NCI-H1436 (cell line): ENCODE measurements at regions not wholly inside any gene's neighbourhood (a gene's known extent, or its start where the extent isn't known, plus 50 kb on each side); places are given as distances from the start of the nearest gene placed in this dataset.
"Not testable (repeated sequence)": the region's sequence is repeated elsewhere in the genome, so short reads cannot be mapped to it uniquely, and the experiment has no call there.

Experiments
- DNase-seq: peaks from one replicate; lab custom pipeline; 2025; lab: John Stamatoyannopoulos, UW

- no peak for DNase-seq
These were observed 258.4 kb upstream of the CACNA2D1 start for GRCh38 chr7:82701949-82702348.

GRCh38 chr7:82700741-82701140 is 257.2 kb upstream of the CACNA2D1 start:
- peak; percentile 5 for DNase-seq

GRCh38 chr7:82699773-82700186 is 256.2 kb upstream of the CACNA2D1 start:
- no peak for DNase-seq

GRCh38 chr7:82697897-82698296 is 254.3 kb upstream of the CACNA2D1 start:
- DNase-seq = no peak

- DNase-seq = no peak
These were observed 253.1 kb upstream of the CACNA2D1 start for GRCh38 chr7:82696631-82697030.

- no peak for DNase-seq
These were observed 250.4 kb upstream of the CACNA2D1 start for GRCh38 chr7:82694022-82694421.

GRCh38 chr7:82690929-82691328 is 247.4 kb upstream of the CACNA2D1 start:
- no peak for DNase-seq

GRCh38 chr7:82685214-82685613 is 241.6 kb upstream of the CACNA2D1 start:
- DNase-seq = no peak

GRCh38 chr7:82678716-82679115 is 235.1 kb upstream of the CACNA2D1 start:
- no peak for DNase-seq

GRCh38 chr7:82678259-82678658 is 234.7 kb upstream of the CACNA2D1 start:
- DNase-seq = no peak

- no peak for DNase-seq
These were observed 233.9 kb upstream of the CACNA2D1 start for GRCh38 chr7:82677493-82677892.

GRCh38 chr7:82676777-82677463 is 233.3 kb upstream of the CACNA2D1 start:
- peak; percentile 34 for DNase-seq

- no peak for DNase-seq
These were observed 231.8 kb upstream of the CACNA2D1 start for GRCh38 chr7:82675396-82675795.

- no peak for DNase-seq
These were observed 230.7 kb upstream of the CACNA2D1 start for GRCh38 chr7:82674268-82674667.

GRCh38 chr7:82672078-82672477 is 228.5 kb upstream of the CACNA2D1 start:
- DNase-seq = no peak

- no peak for DNase-seq
These were observed 225.6 kb upstream of the CACNA2D1 start for GRCh38 chr7:82669141-82669540.

GRCh38 chr7:82668676-82669075 is 225.1 kb upstream of the CACNA2D1 start:
- no peak for DNase-seq

GRCh38 chr7:82665966-82666507 is 222.5 kb upstream of the CACNA2D1 start:
- DNase-seq = no peak

GRCh38 chr7:82655965-82656364 is 212.4 kb upstream of the CACNA2D1 start:
- DNase-seq = no peak

GRCh38 chr7:82650095-82650494 is 206.5 kb upstream of the CACNA2D1 start:
- not testable (repeated sequence) for DNase-seq

GRCh38 chr7:82633592-82633991 is 190.0 kb upstream of the CACNA2D1 start:
- DNase-seq = no peak

- DNase-seq = no peak
These were observed 188.4 kb upstream of the CACNA2D1 start for GRCh38 chr7:82631998-82632397.

- DNase-seq = no peak
These were observed 186.0 kb upstream of the CACNA2D1 start for GRCh38 chr7:82629583-82629982.

GRCh38 chr7:82625377-82625776 is 181.8 kb upstream of the CACNA2D1 start:
- no peak for DNase-seq
